ENCODE measurements at regions not wholly inside any gene's neighbourhood (a gene's known extent, or its start where the extent isn't known, plus 50 kb on each side); places are given as distances from the start of the nearest gene placed in this dataset.
"Not testable (repeated sequence)": the region's sequence is repeated elsewhere in the genome, so short reads cannot be mapped to it uniquely, and the experiment has no call there.

DNA sequence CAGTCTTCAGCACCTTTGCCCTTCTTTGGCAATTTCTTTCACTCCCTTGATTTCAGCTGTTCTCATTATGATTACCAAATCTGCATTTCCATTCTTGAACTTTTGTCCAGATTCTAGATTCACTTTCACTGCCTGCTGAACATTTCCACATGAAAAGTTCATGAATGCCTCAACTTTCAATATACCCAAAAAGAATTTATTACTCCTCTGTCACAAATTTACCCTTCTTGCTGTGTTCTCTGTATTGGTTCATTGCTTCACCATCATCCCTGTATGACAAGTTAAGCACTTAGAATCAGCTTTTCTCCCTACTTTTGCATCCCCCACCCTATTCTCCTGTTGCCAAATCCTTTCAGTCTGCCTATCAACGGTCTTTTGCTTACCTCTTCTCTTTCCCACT is 112.6 kb upstream of the PKN2 start:
- in situ Hi-C loops (cut with MboI; ENCODE audit: low sequenced_read_pairs, unreplicated experiment), result no loop called here
- no peak for DNase-seq (ENCODE audit: low spot score)
- TF ChIP-seq, protein P1, sequence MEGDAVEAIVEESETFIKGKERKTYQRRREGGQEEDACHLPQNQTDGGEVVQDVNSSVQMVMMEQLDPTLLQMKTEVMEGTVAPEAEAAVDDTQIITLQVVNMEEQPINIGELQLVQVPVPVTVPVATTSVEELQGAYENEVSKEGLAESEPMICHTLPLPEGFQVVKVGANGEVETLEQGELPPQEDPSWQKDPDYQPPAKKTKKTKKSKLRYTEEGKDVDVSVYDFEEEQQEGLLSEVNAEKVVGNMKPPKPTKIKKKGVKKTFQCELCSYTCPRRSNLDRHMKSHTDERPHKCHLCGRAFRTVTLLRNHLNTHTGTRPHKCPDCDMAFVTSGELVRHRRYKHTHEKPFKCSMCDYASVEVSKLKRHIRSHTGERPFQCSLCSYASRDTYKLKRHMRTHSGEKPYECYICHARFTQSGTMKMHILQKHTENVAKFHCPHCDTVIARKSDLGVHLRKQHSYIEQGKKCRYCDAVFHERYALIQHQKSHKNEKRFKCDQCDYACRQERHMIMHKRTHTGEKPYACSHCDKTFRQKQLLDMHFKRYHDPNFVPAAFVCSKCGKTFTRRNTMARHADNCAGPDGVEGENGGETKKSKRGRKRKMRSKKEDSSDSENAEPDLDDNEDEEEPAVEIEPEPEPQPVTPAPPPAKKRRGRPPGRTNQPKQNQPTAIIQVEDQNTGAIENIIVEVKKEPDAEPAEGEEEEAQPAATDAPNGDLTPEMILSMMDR (IDR thresholded peaks at IDR 0.05; ENCODE audit: borderline replicate concordance, control extremely low read depth, extremely low read depth, insufficient read depth, missing control alignments), result no peak

DNA sequence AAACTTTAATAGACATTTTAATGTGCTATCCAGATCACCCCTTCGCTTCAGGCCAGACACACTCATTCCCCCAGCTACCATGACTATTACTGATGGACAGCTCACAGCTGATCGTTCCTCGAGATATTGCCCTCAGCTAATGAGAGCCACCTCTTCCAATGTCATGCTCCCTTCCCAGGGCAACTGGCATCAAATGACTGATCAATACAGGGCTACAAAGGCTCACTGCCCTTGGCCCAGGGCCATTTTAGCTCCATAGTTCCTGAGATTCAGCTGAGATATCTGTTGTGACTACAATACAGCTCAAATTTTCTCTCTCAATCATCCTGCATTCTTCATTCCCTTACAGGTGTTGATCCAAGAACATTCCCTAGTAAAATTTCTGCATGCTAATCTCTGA is 104.5 kb upstream of the PKN2 start:
- TF ChIP-seq, protein P1 (IDR thresholded peaks at IDR 0.05; ENCODE audit: borderline replicate concordance, control extremely low read depth, extremely low read depth, insufficient read depth, missing control alignments), result no peak
- DNase-seq (ENCODE audit: low spot score), result no peak
- in situ Hi-C loops (cut with MboI; ENCODE audit: low sequenced_read_pairs, unreplicated experiment), result loop anchor here (25.0 kb wide), 2 partner anchors 92 to 392 kb away; no protein-coding TSS in a partner anchor

DNA sequence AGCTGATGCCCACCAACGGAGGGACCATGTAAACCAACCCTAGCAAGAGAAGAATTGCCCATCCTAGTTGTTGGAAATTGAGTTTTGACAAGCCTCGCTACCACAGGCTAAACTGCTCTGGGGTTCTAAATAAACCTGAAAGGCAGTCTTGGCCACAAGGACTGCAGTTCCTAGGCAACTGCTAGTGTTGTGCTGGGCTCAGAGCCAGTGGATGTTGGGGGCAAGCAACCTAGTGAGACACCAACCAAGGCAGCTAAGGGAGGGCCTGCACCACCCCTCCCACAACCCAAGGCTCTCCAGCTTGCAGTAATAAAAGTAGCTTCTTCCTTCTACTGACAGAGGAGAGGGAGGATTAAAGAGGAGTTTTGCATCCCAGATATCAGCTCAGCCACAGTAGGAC is 102.4 kb upstream of the PKN2 start:
- TF ChIP-seq, protein P1 (IDR thresholded peaks at IDR 0.05; ENCODE audit: borderline replicate concordance, control extremely low read depth, extremely low read depth, insufficient read depth, missing control alignments), result no peak
- no peak for DNase-seq (ENCODE audit: low spot score)
- in situ Hi-C loops (cut with MboI; ENCODE audit: low sequenced_read_pairs, unreplicated experiment), result loop anchor here (25.0 kb wide), 2 partner anchors 94 to 394 kb away; no protein-coding TSS in a partner anchor

DNA sequence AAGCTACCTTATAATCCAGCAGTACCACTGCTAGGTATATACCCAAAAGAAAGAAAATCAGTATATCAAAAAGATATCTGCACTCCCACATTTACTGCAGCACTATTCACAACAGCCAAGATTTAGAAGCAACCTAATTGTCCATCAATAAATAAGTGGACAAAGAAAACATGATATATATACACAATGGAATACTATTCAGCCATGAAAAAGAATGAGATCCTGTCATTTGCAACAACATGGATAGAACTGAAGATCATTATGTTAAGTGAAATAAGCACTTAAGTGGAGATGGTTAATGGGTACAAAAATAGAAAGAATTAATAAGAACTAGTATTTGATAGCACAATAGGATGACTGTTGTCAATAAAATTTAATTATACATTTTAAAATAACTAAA is 90.7 kb upstream of the PKN2 start:
- in situ Hi-C loops (cut with MboI; ENCODE audit: low sequenced_read_pairs, unreplicated experiment), result loop anchor here (25.0 kb wide), 2 partner anchors 106 to 406 kb away; no protein-coding TSS in a partner anchor
- TF ChIP-seq, protein P1 (IDR thresholded peaks at IDR 0.05; ENCODE audit: borderline replicate concordance, control extremely low read depth, extremely low read depth, insufficient read depth, missing control alignments), result no peak
- DNase-seq (ENCODE audit: low spot score), result no peak

DNA sequence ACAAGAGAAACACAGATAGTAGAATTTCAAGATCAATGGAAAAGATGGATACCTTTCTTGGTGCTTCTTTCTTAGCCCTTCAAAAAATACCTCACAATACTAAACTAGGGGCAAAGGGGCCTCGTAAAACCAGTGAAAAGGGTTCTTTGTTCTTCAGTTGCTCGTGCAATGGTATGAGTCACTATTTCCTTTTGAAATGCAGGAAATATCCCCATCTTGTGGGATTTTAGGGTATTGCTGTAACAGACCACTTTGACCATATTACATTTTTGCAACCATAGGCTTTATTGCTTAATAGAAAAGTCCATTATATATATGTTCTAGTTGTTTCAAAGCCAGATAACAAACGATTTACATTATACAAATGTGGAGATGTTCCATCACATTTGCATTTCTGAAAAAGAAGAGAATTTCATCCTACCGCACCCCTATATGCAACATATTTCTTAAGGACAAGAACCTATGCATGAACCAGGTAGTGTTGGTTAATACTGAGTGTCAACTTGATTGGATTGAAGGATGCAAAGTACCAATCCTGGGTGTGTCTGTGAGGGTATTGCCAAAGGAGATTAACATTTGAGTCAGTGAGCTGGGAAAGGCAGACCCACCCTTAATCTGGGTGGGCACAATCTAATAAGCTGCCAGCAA is 88.6 kb upstream of the PKN2 start:
- TF ChIP-seq, protein P1 (IDR thresholded peaks at IDR 0.05; ENCODE audit: borderline replicate concordance, control extremely low read depth, extremely low read depth, insufficient read depth, missing control alignments), result peak; percentile 20
- in situ Hi-C loops (cut with MboI; ENCODE audit: low sequenced_read_pairs, unreplicated experiment), result loop anchor here (25.0 kb wide), 2 partner anchors 108 to 408 kb away; no protein-coding TSS in a partner anchor
- peak; percentile 18 for DNase-seq (ENCODE audit: low spot score)

DNA sequence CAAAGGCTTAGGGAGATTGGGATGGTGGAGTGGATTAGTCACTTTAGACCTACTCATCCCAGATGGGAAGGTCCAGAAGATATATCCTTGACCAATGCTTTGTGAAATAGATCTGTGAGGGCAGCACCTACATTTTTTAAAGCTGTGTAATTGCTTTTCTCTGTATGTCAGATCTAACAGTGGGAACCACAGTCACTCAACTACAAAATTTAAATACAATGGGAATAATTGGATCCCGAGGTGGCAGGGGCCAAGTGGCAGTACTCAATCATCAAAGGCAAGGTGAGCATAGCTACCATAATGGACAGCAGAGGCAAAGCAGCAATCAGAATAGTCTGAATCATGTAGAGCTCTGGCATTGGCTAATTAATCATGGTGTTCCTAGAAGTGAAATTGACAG is 86.1 kb upstream of the PKN2 start:
- in situ Hi-C loops (cut with MboI; ENCODE audit: low sequenced_read_pairs, unreplicated experiment), result loop anchor here (25.0 kb wide), 2 partner anchors 111 to 411 kb away; no protein-coding TSS in a partner anchor
- not testable (repeated sequence) for DNase-seq (ENCODE audit: low spot score)

DNA sequence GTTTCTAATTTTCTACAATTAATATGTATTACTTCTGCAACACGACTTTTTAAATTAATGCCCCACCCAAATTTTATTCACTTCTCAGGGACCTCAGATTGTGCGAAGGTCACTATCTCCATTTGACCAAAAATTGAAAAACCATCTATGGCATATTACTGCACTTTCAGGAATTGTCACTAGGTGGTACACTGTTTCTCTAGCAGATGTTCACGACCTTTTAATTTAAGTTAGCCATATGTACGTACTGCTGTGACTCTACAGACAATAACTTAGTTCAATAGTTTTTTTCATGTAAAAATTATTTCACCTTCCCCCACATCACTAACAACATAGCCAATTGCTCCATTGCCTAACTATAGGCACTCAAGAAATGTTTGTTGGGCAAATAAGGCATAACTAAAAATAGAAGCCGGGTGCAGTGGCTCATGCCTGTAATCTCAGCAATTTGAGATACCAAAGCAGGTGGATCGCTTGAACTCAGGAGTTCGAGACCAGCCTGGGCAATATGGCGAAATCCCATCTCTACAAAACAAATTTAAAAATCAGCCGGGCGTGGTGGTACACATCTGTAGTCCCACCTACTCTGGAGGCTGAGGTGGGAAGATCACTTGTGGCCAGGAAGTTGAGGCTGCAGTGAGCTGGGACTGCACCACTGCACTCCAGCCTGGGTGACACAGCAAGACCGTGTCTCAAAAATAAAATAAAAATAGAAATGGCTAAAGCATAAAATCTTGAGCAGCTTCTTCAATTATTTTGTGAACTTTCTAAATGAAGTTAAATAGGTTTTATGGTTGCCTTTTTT is 75.7 kb upstream of the PKN2 start:
- in situ Hi-C loops (cut with MboI; ENCODE audit: low sequenced_read_pairs, unreplicated experiment), result no loop called here
- TF ChIP-seq, protein P1 (IDR thresholded peaks at IDR 0.05; ENCODE audit: borderline replicate concordance, control extremely low read depth, extremely low read depth, insufficient read depth, missing control alignments), result peak; percentile 43
- peak; percentile 34 for DNase-seq (ENCODE audit: low spot score)
